ENCODE measurements at regions not wholly inside any gene's neighbourhood (a gene's known extent, or its start where the extent isn't known, plus 50 kb on each side); places are given as distances from the start of the nearest gene placed in this dataset.

GRCh38 chr6:137645850-137646249 is 151.7 kb upstream of the OLIG3 start:
- Histone ChIP-seq H3K9me3 (ENCODE audit: low read depth, low read length) (no peaks in the 10 kb centered on the region), H3K27ac (no peak overlapping the region), H3K36me3 (ENCODE audit: insufficient read depth, low read length) (no peaks in the 10 kb centered on the region), H3K9ac (ENCODE audit: insufficient read length) (no peak overlapping the region), H3K4me3 (no peak overlapping the region)
- DNase-seq (ENCODE audit: low read depth, low spot score), result no peak
- TF ChIP-seq EZH2 (IDR thresholded peaks at IDR 0.05) (no peak), POLR2AphosphoS5 (IDR thresholded peaks at IDR 0.05; ENCODE audit: borderline replicate concordance, low read depth, low read length) (no peak), FOXP2 (optimal IDR thresholded peaks at IDR 0.05; ENCODE audit: control extremely low read depth, extremely low read length, insufficient read depth) (no peak)

- no peak for TF ChIP-seq EZH2 (IDR thresholded peaks at IDR 0.05)
- no peak for TF ChIP-seq POLR2AphosphoS5 (IDR thresholded peaks at IDR 0.05; ENCODE audit: borderline replicate concordance, low read depth, low read length)
- no peak for TF ChIP-seq FOXP2 (optimal IDR thresholded peaks at IDR 0.05; ENCODE audit: control extremely low read depth, extremely low read length, insufficient read depth)
- no peaks in the 10 kb centered on the region for H3K9me3 ChIP-seq (ENCODE audit: low read depth, low read length)
- no peaks in the 10 kb centered on the region for H3K36me3 ChIP-seq (ENCODE audit: insufficient read depth, low read length)
- H3K27ac ChIP-seq, result no peak overlapping the region
- H3K9ac ChIP-seq (ENCODE audit: insufficient read length), result no peak overlapping the region
- H3K4me3 ChIP-seq, result no peak overlapping the region
- DNase-seq (ENCODE audit: low read depth, low spot score), result no peak
These were observed 152.3 kb upstream of the OLIG3 start for GRCh38 chr6:137646484-137646883.

- TF ChIP-seq EZH2 (IDR thresholded peaks at IDR 0.05) (no peak), FOXP2 (optimal IDR thresholded peaks at IDR 0.05; ENCODE audit: control extremely low read depth, extremely low read length, insufficient read depth) (no peak), POLR2AphosphoS5 (IDR thresholded peaks at IDR 0.05; ENCODE audit: borderline replicate concordance, low read depth, low read length) (no peak)
- no peak for DNase-seq (ENCODE audit: low read depth, low spot score)
- Histone ChIP-seq H3K9ac (ENCODE audit: insufficient read length) (no peak overlapping the region), H3K4me3 (no peak overlapping the region), H3K36me3 (ENCODE audit: insufficient read depth, low read length) (no peaks in the 10 kb centered on the region), H3K9me3 (ENCODE audit: low read depth, low read length) (no peaks in the 10 kb centered on the region; the same call in 1 of the 2 replicates), H3K27ac (no peak overlapping the region)
These were observed 153.7 kb upstream of the OLIG3 start for GRCh38 chr6:137647762-137648447.

- no peak for TF ChIP-seq EZH2 (IDR thresholded peaks at IDR 0.05)
- no peak for TF ChIP-seq POLR2AphosphoS5 (IDR thresholded peaks at IDR 0.05; ENCODE audit: borderline replicate concordance, low read depth, low read length)
- TF ChIP-seq FOXP2 (optimal IDR thresholded peaks at IDR 0.05; ENCODE audit: control extremely low read depth, extremely low read length, insufficient read depth), result no peak
These were observed 156.5 kb upstream of the OLIG3 start for GRCh38 chr6:137650720-137651119.

GRCh38 chr6:137651178-137651577 is 157.0 kb upstream of the OLIG3 start:
- H3K36me3 ChIP-seq (ENCODE audit: insufficient read depth, low read length), result no peaks in the 10 kb centered on the region
- TF ChIP-seq POLR2AphosphoS5 (IDR thresholded peaks at IDR 0.05; ENCODE audit: borderline replicate concordance, low read depth, low read length), result no peak
- TF ChIP-seq FOXP2 (optimal IDR thresholded peaks at IDR 0.05; ENCODE audit: control extremely low read depth, extremely low read length, insufficient read depth), result no peak
- TF ChIP-seq EZH2 (IDR thresholded peaks at IDR 0.05), result no peak
- H3K4me3 ChIP-seq, result no peak overlapping the region
- no peak overlapping the region for H3K9ac ChIP-seq (ENCODE audit: insufficient read length)
- H3K9me3 ChIP-seq (ENCODE audit: low read depth, low read length), result peaks cover 10% of the 10 kb centered on the region; the same call in 1 of the 2 replicates
- H3K27ac ChIP-seq, result no peak overlapping the region
- no peak for DNase-seq (ENCODE audit: low read depth, low spot score)

More at GRCh38 chr6:137650720-137651119, 156.5 kb upstream of the OLIG3 start:
- DNase-seq (ENCODE audit: low read depth, low spot score), result no peak
- peaks cover 10% of the 10 kb centered on the region; the same call in 1 of the 2 replicates for H3K9me3 ChIP-seq (ENCODE audit: low read depth, low read length)
- no peak overlapping the region for H3K9ac ChIP-seq (ENCODE audit: insufficient read length)
- H3K36me3 ChIP-seq (ENCODE audit: insufficient read depth, low read length), result no peaks in the 10 kb centered on the region
- H3K4me3 ChIP-seq, result no peak overlapping the region
- H3K27ac ChIP-seq, result no peak overlapping the region

- DNase-seq (ENCODE audit: low read depth, low spot score), result no peak
- no peaks in the 10 kb centered on the region for H3K36me3 ChIP-seq (ENCODE audit: insufficient read depth, low read length)
- H3K27ac ChIP-seq, result no peak overlapping the region
These were observed 157.6 kb upstream of the OLIG3 start for GRCh38 chr6:137651591-137652335.

GRCh38 chr6:137652961-137653705 is 158.9 kb upstream of the OLIG3 start:
- Histone ChIP-seq H3K9ac (ENCODE audit: insufficient read length) (no peak overlapping the region), H3K9me3 (ENCODE audit: low read depth, low read length) (peaks cover 10% of the 10 kb centered on the region; the same call in 1 of the 2 replicates), H3K4me3 (no peak overlapping the region), H3K36me3 (ENCODE audit: insufficient read depth, low read length) (no peaks in the 10 kb centered on the region), H3K27ac (no peak overlapping the region)
- DNase-seq (ENCODE audit: low read depth, low spot score), result no peak
- no peak for TF ChIP-seq FOXP2 (optimal IDR thresholded peaks at IDR 0.05; ENCODE audit: control extremely low read depth, extremely low read length, insufficient read depth)

More at GRCh38 chr6:137651591-137652335, 157.6 kb upstream of the OLIG3 start:
- Histone ChIP-seq H3K9ac (ENCODE audit: insufficient read length) (no peak overlapping the region), H3K4me3 (no peak overlapping the region), H3K9me3 (ENCODE audit: low read depth, low read length) (peaks cover 10% of the 10 kb centered on the region; the same call in 1 of the 2 replicates)
- TF ChIP-seq FOXP2 (optimal IDR thresholded peaks at IDR 0.05; ENCODE audit: control extremely low read depth, extremely low read length, insufficient read depth) (no peak), POLR2AphosphoS5 (IDR thresholded peaks at IDR 0.05; ENCODE audit: borderline replicate concordance, low read depth, low read length) (no peak), EZH2 (IDR thresholded peaks at IDR 0.05) (no peak)

- H3K4me3 ChIP-seq, result no peak overlapping the region
- H3K9me3 ChIP-seq (ENCODE audit: low read depth, low read length), result peaks cover 10% of the 10 kb centered on the region; the same call in 1 of the 2 replicates
- DNase-seq (ENCODE audit: low read depth, low spot score), result no peak
- no peak overlapping the region for H3K9ac ChIP-seq (ENCODE audit: insufficient read length)
- TF ChIP-seq POLR2AphosphoS5 (IDR thresholded peaks at IDR 0.05; ENCODE audit: borderline replicate concordance, low read depth, low read length) (no peak), EZH2 (IDR thresholded peaks at IDR 0.05) (no peak), FOXP2 (optimal IDR thresholded peaks at IDR 0.05; ENCODE audit: control extremely low read depth, extremely low read length, insufficient read depth) (no peak)
- H3K36me3 ChIP-seq (ENCODE audit: insufficient read depth, low read length), result no peaks in the 10 kb centered on the region
- no peak overlapping the region for H3K27ac ChIP-seq
These were observed 159.5 kb upstream of the OLIG3 start for GRCh38 chr6:137653706-137654059.
